HUDEP-2 (cell line): ENCODE measurements at regions not wholly inside any gene's neighbourhood (a gene's known extent, or its start where the extent isn't known, plus 50 kb on each side); places are given as distances from the start of the nearest gene placed in this dataset.

Source experiments
- DNase-seq, 76 experiments: peaks; one replicate each; lab custom pipeline; 2025; ENCODE audit not compliant: unreplicated experiment in 76 of 76; lab: John Stamatoyannopoulos, UW

- DNase-seq: no peak
Measured at GRCh38 chr11:119787074-119787461, 58.1 kb upstream of the NECTIN1 start.

GRCh38 chr11:119786431-119787073, 57.6 kb upstream of the NECTIN1 start:
- DNase-seq: no peak

- DNase-seq: no peak
Measured at GRCh38 chr11:119785131-119785530, 56.1 kb upstream of the NECTIN1 start.

GRCh38 chr11:119784421-119784820, 55.4 kb upstream of the NECTIN1 start:
- peak in 6 of 76 experiments; percentile 3 to 52 (median 10) for DNase-seq

GRCh38 chr11:119783466-119784400, 54.7 kb upstream of the NECTIN1 start:
- DNase-seq: no peak

GRCh38 chr11:119782739-119783072, 53.7 kb upstream of the NECTIN1 start:
- DNase-seq: no peak

- no peak for DNase-seq
Measured at GRCh38 chr11:119782006-119782738, 53.2 kb upstream of the NECTIN1 start.

GRCh38 chr11:119780222-119780953, 51.4 kb upstream of the NECTIN1 start:
- no peak for DNase-seq

- DNase-seq: no peak
Measured at GRCh38 chr11:119779195-119780071, 50.4 kb upstream of the NECTIN1 start.
